Fibroblast of mammary gland (primary cell): ENCODE measurements at regions not wholly inside any gene's neighbourhood (a gene's known extent, or its start where the extent isn't known, plus 50 kb on each side); places are given as distances from the start of the nearest gene placed in this dataset.
A peak's percentile ranks its signal among the peaks of the same experiment; 100 is the strongest.

Source experiments
- DNase-seq: peaks from one replicate; pipeline ENCODE4 v3.0.0-alpha.2; 2010; ENCODE audit warnings: low read depth
- H3K4me3 ChIP-seq: 2 replicates; pipeline ENCODE4 v1.5.1; 2011; ENCODE audit warnings: low read depth, mild to moderate bottlenecking, low read length, moderate library complexity; ENCODE audit not compliant: control insufficient read depth
- TF ChIP-seq, protein P1 (sequence below): conservative IDR thresholded peaks from 2 replicates; pipeline ENCODE4 v1.5.1; 2011; ENCODE audit warnings: low read depth, low read length, inconsistent platforms; ENCODE audit not compliant: control insufficient read depth, insufficient read depth

DNA sequence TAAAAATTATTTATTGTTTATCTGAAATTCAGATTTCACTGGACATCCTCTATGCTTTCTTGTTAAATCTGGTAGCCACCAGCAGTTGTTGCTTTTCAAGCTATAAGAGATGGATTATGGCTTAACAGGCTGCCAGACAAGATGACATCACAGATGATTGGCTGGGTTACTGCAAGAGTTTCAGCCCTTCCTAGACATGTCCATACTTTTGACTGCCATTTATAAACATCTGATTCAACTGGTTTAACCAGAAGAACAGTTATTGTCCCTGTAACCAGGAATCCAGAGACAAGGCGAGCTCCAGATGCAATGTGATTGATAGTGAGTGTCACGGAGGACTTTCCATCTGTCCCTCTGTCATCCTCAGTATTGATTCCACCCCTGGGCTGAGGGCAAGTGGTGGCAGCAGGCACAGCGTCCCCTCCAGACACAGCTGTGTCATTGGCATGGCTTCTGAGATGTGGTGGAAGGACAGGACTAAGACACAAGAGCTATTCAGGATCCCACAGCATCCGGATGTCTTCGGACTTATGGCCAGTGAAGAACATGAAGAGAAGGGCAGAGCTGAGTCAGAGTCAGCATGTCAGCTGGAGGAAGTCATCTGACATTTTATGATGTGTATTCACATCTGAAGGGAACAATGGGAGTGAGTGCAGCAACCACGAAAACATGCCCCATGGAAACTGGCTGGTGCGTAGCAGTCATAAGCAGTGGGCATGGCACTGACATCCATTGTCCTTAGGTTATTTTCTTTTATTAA, 284.5 kb upstream of the CDYL start:
- TF ChIP-seq, protein P1, sequence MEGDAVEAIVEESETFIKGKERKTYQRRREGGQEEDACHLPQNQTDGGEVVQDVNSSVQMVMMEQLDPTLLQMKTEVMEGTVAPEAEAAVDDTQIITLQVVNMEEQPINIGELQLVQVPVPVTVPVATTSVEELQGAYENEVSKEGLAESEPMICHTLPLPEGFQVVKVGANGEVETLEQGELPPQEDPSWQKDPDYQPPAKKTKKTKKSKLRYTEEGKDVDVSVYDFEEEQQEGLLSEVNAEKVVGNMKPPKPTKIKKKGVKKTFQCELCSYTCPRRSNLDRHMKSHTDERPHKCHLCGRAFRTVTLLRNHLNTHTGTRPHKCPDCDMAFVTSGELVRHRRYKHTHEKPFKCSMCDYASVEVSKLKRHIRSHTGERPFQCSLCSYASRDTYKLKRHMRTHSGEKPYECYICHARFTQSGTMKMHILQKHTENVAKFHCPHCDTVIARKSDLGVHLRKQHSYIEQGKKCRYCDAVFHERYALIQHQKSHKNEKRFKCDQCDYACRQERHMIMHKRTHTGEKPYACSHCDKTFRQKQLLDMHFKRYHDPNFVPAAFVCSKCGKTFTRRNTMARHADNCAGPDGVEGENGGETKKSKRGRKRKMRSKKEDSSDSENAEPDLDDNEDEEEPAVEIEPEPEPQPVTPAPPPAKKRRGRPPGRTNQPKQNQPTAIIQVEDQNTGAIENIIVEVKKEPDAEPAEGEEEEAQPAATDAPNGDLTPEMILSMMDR, result no peak
- H3K4me3 ChIP-seq, result no peak overlapping the region
- peak; percentile 9 for DNase-seq

- TF ChIP-seq, protein P1, result no peak
- no peak for DNase-seq
- H3K4me3 ChIP-seq, result no peak overlapping the region
These were observed 286.7 kb upstream of the CDYL start for GRCh38 chr6:4489538-4489937.

GRCh38 chr6:4488389-4488788, 287.8 kb upstream of the CDYL start:
- TF ChIP-seq, protein P1, result no peak
- H3K4me3 ChIP-seq, result no peak overlapping the region
- no peak for DNase-seq

GRCh38 chr6:4487538-4487937, 288.7 kb upstream of the CDYL start:
- TF ChIP-seq, protein P1, result no peak
- peak; percentile 40 for DNase-seq
- no peak overlapping the region for H3K4me3 ChIP-seq

GRCh38 chr6:4486568-4487315, 289.5 kb upstream of the CDYL start:
- no peak overlapping the region for H3K4me3 ChIP-seq
- TF ChIP-seq, protein P1, result no peak
- DNase-seq, result no peak

DNA sequence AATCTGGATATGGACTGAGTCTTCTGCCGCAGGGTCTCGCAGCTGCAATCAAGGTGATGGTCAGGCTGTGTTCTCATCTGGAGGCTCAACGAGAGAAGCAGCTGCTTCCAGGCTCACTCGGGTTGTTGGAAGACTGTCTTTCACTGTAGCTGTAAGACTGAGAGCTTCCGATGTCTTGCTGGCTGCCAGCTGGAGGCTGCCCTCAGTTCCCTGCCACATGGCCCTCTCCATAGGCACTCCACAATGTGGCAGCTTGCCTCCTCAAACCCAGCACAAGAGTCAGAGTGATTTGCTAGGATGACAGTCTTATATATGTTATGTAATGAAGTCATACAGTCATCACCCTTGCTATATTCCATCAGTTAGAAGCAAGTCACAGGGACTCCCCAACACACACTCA, 290.5 kb upstream of the CDYL start:
- no peak overlapping the region for H3K4me3 ChIP-seq
- no peak for DNase-seq
- TF ChIP-seq, protein P1, result no peak
